SK-N-SH treated with all-trans-retinoic acid at 6 μM for 48 hours (cell line): ENCODE measurements at regions not wholly inside any gene's neighbourhood (a gene's known extent, or its start where the extent isn't known, plus 50 kb on each side); places are given as distances from the start of the nearest gene placed in this dataset.

Source experiments
- ATAC-seq: fragments of 200-7000 bp; cut with Tn5 transposase; 3 replicates; pipeline ENCODE4 v1.9.1; 2020; ENCODE audit warnings: mild to moderate bottlenecking, moderate library complexity
- ARNTL ChIP-seq: fragments of 450-650 bp; formaldehyde crosslinking; IDR thresholded peaks from 2 replicates; pipeline ENCODE4 v1.5.0; 2020; ENCODE audit warnings: low read depth, mild to moderate bottlenecking, moderate library complexity, borderline replicate concordance
- BACH2 ChIP-seq: fragments of 250-450 bp; sonication (Bioruptor Pico); IDR thresholded peaks from 2 replicates; pipeline ENCODE4 v1.9.0; 2021; ENCODE audit warnings: mild to moderate bottlenecking, borderline replicate concordance
- CREB5 ChIP-seq: fragments of 250-450 bp; sonication (Bioruptor Pico); IDR thresholded peaks from 2 replicates; pipeline ENCODE4 v1.5.1; 2020; ENCODE audit warnings: low read depth, mild to moderate bottlenecking, moderate library complexity
- CSDC2 ChIP-seq: fragments of 250-450 bp; sonication (Bioruptor Pico); IDR thresholded peaks from 2 replicates; pipeline ENCODE4 v1.5.0; 2020; ENCODE audit warnings: mild to moderate bottlenecking, moderate library complexity
- ESRRG ChIP-seq: fragments of 250-450 bp; sonication (Bioruptor Pico); IDR thresholded peaks from 2 replicates; pipeline ENCODE4 v1.6.1; 2021; ENCODE audit warnings: mild to moderate bottlenecking
- GLIS3 ChIP-seq: fragments of 250-450 bp; sonication (Bioruptor Pico); IDR thresholded peaks from 2 replicates; pipeline ENCODE4 v1.5.0; 2020; ENCODE audit warnings: mild to moderate bottlenecking, moderate library complexity
- ISL1 ChIP-seq: fragments of 250-450 bp; sonication (Bioruptor Pico); IDR thresholded peaks from 2 replicates; pipeline ENCODE4 v2.1.2; 2022; ENCODE audit warnings: mild to moderate bottlenecking, moderate library complexity
- OSR1 ChIP-seq: fragments of 250-450 bp; sonication (Bioruptor Pico); IDR thresholded peaks from 2 replicates; pipeline ENCODE4 v1.8.0; 2022; ENCODE audit warnings: moderate library complexity, mild to moderate bottlenecking, inconsistent platforms
- POU6F1 ChIP-seq: fragments of 250-450 bp; sonication (Bioruptor Pico); IDR thresholded peaks from 2 replicates; pipeline ENCODE4 v1.8.0; 2021; ENCODE audit warnings: low read depth, mild to moderate bottlenecking, moderate library complexity, borderline replicate concordance
- RARB ChIP-seq: fragments of 250-450 bp; sonication (Bioruptor Pico); IDR thresholded peaks from 2 replicates; pipeline ENCODE4 v1.8.0; 2021; ENCODE audit warnings: mild to moderate bottlenecking, moderate library complexity
- SNAI2 ChIP-seq: fragments of 250-450 bp; sonication (Bioruptor Pico); IDR thresholded peaks from 2 replicates; pipeline ENCODE4 v1.5.0; 2020; ENCODE audit warnings: mild to moderate bottlenecking, moderate library complexity
- TCF4 ChIP-seq: fragments of 250-450 bp; sonication (Bioruptor Pico); IDR thresholded peaks from 2 replicates; pipeline ENCODE4 v1.8.0; 2021; ENCODE audit warnings: mild to moderate bottlenecking, moderate library complexity, borderline replicate concordance
- TOX ChIP-seq: fragments of 250-450 bp; sonication (Bioruptor Pico); IDR thresholded peaks from 2 replicates; pipeline ENCODE4 v1.8.0; 2021; ENCODE audit warnings: mild to moderate bottlenecking, moderate library complexity, borderline replicate concordance
- TSHZ2 ChIP-seq: fragments of 250-450 bp; sonication (Bioruptor Pico); IDR thresholded peaks from 2 replicates; pipeline ENCODE4 v1.5.0; 2020; ENCODE audit warnings: mild to moderate bottlenecking, moderate library complexity
- ZC3H10 ChIP-seq: fragments of 250-450 bp; sonication (Bioruptor Pico); IDR thresholded peaks from 2 replicates; pipeline ENCODE4 v1.5.1; 2021; ENCODE audit warnings: mild to moderate bottlenecking, moderate library complexity
- ZFP3 ChIP-seq: fragments of 250-450 bp; sonication (Bioruptor Pico); IDR thresholded peaks from 2 replicates; pipeline ENCODE4 v1.5.0; 2020; ENCODE audit warnings: mild to moderate bottlenecking, moderate library complexity
- ZNF565 ChIP-seq: fragments of 450-650 bp; formaldehyde crosslinking; conservative IDR thresholded peaks from 2 replicates; pipeline ENCODE4 v1.5.0; 2020; ENCODE audit warnings: low read depth, mild to moderate bottlenecking, moderate library complexity
- ZNF70 ChIP-seq: fragments of 450-650 bp; formaldehyde crosslinking; IDR thresholded peaks from 2 replicates; pipeline ENCODE4 v1.5.0; 2020; ENCODE audit warnings: mild to moderate bottlenecking, moderate library complexity
- TF ChIP-seq, protein P1 (sequence below): fragments of 250-450 bp; sonication (Bioruptor Pico); IDR thresholded peaks from 2 replicates; pipeline ENCODE4 v1.8.0; 2020; ENCODE audit warnings: mild to moderate bottlenecking, moderate library complexity, borderline replicate concordance
- TF ChIP-seq, protein P2 (sequence below): fragments of 250-450 bp; sonication (Bioruptor Pico); IDR thresholded peaks from 2 replicates; pipeline ENCODE4 v1.5.1; 2021; ENCODE audit warnings: mild to moderate bottlenecking, moderate library complexity

DNA sequence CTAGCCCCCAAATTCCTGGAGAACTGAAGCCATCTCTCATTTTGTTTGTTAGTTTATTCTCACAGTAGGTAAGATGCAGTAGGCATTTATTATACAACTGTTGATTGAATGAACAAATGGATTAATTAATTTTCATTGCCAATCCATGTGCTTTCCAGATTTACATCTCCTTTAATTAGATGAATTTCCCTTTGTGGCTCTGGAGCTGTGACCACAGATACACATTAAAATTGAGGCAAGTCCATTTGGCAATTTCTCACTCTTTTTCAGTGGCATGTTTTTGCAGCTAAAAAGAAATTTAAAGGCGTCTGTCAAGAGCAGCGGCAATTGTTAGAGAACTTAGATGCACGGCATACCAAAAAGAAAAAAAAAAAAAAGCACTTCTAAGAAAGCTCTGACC, 635.4 kb upstream of the SOX9 start:
- TF ChIP-seq CREB5 (CRISPR knock-in tag) (no peak), TOX (CRISPR knock-in tag) (no peak), TCF4 (no peak), ZFP3 (CRISPR knock-in tag) (no peak), SNAI2 (CRISPR knock-in tag) (no peak), POU6F1 (CRISPR knock-in tag) (no peak), ZNF565 (CRISPR knock-in tag) (no peak), ARNTL (CRISPR knock-in tag) (no peak), RARB (CRISPR knock-in tag) (no peak), BACH2 (no peak), ZC3H10 (no peak), ESRRG (no peak), TSHZ2 (CRISPR knock-in tag) (no peak), ISL1 (CRISPR knock-in tag) (no peak), CSDC2 (no peak)
- TF ChIP-seq, protein P1, sequence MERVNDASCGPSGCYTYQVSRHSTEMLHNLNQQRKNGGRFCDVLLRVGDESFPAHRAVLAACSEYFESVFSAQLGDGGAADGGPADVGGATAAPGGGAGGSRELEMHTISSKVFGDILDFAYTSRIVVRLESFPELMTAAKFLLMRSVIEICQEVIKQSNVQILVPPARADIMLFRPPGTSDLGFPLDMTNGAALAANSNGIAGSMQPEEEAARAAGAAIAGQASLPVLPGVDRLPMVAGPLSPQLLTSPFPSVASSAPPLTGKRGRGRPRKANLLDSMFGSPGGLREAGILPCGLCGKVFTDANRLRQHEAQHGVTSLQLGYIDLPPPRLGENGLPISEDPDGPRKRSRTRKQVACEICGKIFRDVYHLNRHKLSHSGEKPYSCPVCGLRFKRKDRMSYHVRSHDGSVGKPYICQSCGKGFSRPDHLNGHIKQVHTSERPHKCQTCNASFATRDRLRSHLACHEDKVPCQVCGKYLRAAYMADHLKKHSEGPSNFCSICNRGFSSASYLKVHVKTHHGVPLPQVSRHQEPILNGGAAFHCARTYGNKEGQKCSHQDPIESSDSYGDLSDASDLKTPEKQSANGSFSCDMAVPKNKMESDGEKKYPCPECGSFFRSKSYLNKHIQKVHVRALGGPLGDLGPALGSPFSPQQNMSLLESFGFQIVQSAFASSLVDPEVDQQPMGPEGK, result no peak
- TF ChIP-seq, protein P2, sequence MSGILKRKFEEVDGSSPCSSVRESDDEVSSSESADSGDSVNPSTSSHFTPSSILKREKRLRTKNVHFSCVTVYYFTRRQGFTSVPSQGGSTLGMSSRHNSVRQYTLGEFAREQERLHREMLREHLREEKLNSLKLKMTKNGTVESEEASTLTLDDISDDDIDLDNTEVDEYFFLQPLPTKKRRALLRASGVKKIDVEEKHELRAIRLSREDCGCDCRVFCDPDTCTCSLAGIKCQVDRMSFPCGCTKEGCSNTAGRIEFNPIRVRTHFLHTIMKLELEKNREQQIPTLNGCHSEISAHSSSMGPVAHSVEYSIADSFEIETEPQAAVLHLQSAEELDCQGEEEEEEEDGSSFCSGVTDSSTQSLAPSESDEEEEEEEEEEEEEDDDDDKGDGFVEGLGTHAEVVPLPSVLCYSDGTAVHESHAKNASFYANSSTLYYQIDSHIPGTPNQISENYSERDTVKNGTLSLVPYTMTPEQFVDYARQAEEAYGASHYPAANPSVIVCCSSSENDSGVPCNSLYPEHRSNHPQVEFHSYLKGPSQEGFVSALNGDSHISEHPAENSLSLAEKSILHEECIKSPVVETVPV, result no peak
- no peak for ATAC-seq

DNA sequence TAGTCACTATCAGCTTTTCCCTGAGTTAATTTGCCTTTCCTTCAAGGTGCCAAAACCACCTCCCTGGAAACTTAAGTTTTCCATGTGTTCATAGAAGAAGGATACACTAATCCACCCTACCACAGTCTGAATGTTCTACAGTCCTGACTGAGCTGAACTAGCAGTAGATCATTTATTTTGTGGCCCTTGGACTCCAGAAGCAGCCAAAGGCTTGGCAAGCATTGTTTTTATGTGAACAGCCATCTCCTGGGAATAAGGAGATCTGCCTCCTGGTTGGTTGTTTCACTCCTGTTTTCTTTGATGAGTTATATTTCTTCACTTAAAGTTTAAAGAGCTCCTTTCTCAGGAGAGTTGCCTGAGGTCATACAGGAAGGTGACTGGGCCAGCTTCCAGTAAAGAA, 634.6 kb upstream of the SOX9 start:
- TF ChIP-seq, protein P1, result no peak
- TF ChIP-seq CSDC2, result no peak
- TF ChIP-seq TSHZ2 (CRISPR knock-in tag), result no peak
- no peak for TF ChIP-seq OSR1
- TF ChIP-seq ZFP3 (CRISPR knock-in tag), result no peak
- TF ChIP-seq BACH2, result no peak
- TF ChIP-seq, protein P2, result no peak
- TF ChIP-seq ZNF70 (CRISPR knock-in tag), result no peak
- no peak for TF ChIP-seq TCF4
- TF ChIP-seq ARNTL (CRISPR knock-in tag), result no peak
- no peak for TF ChIP-seq TOX (CRISPR knock-in tag)
- no peak for TF ChIP-seq GLIS3 (CRISPR knock-in tag)
- TF ChIP-seq ZC3H10, result no peak
- no peak for ATAC-seq
